Liver (tissue), 8 donors: ENCODE measurements at regions not wholly inside any gene's neighbourhood (a gene's known extent, or its start where the extent isn't known, plus 50 kb on each side); places are given as distances from the start of the nearest gene placed in this dataset.

ENCODE experiments used
- DNase-seq: peaks from one replicate; pipeline ENCODE4 v3.0.0-alpha.2; 2017; ENCODE audit warnings: low spot score
- H3K27ac ChIP-seq, 2 donors: one replicate each; pipeline ENCODE4 v1.7.0; 2013; ENCODE audit warnings: inconsistent platforms in 2 of 2, low read length in 2 of 2, control low read depth in 1 of 2, low read depth in 1 of 2, mild to moderate bottlenecking in 1 of 2
- H3K27me3 ChIP-seq, 4 donors: one replicate each; pipeline versions ENCODE4 v1.6.1 to v1.7.0; 2013; ENCODE audit warnings: low read length in 3 of 4, inconsistent platforms in 1 of 4, mild to moderate bottlenecking in 1 of 4, moderate library complexity in 1 of 4; ENCODE audit not compliant: control insufficient read depth in 4 of 4, insufficient read depth in 4 of 4
- H3K36me3 ChIP-seq, 4 donors: one replicate each; pipeline versions ENCODE4 v1.6.1 to v1.7.0; 2013; ENCODE audit warnings: low read length in 3 of 4, mild to moderate bottlenecking in 3 of 4, low read depth in 1 of 4, moderate library complexity in 1 of 4; ENCODE audit not compliant: control insufficient read depth in 4 of 4, insufficient read depth in 3 of 4
- H3K4me1 ChIP-seq, 4 donors: one replicate each; pipeline versions ENCODE4 v1.6.1 to v1.7.0; 2013; ENCODE audit warnings: low read length in 3 of 4, mild to moderate bottlenecking in 3 of 4, moderate library complexity in 1 of 4; ENCODE audit not compliant: control insufficient read depth in 4 of 4, insufficient read depth in 4 of 4
- H3K4me3 ChIP-seq, 3 donors: one replicate each; pipeline versions ENCODE4 v1.6.1 to v1.7.0; 2013; ENCODE audit warnings: low read length in 3 of 3, control low read depth in 1 of 3, low read depth in 1 of 3, mild to moderate bottlenecking in 1 of 3
- H3K9ac ChIP-seq, 2 donors: one replicate each; pipeline ENCODE4 v1.7.0; 2013; ENCODE audit warnings: low read length in 2 of 2, mild to moderate bottlenecking in 2 of 2, moderate library complexity in 2 of 2, control low read depth in 1 of 2, low read depth in 1 of 2
- H3K9me3 ChIP-seq, 4 donors: one replicate each; pipeline versions ENCODE4 v1.6.1 to v1.7.0; 2013; ENCODE audit warnings: low read length in 3 of 4; ENCODE audit not compliant: control insufficient read depth in 4 of 4
- ATF3 ChIP-seq: IDR thresholded peaks from 2 replicates; pipeline ENCODE4 v1.6.1; 2016; ENCODE audit warnings: antibody characterized with exemption
- CTCF ChIP-seq: fragments of 150-350 bp; IDR thresholded peaks from 2 replicates; pipeline ENCODE4 v1.5.1; 2017; ENCODE audit warnings: improper control_type of control experiment, low read depth, low read length; ENCODE audit not compliant: missing input control
- EGR1 ChIP-seq, 2 donors: IDR thresholded peaks; 2 replicates each; pipeline ENCODE4 v1.6.1; 2016 to 2018; ENCODE audit warnings: antibody characterized with exemption in 2 of 2, low read depth in 2 of 2
- FOXA1 ChIP-seq: IDR thresholded peaks from 2 replicates; pipeline ENCODE4 v1.6.1; 2016; ENCODE audit warnings: antibody characterized with exemption
- FOXA2 ChIP-seq: IDR thresholded peaks from 2 replicates; pipeline ENCODE4 v1.6.1; 2016; ENCODE audit warnings: antibody characterized with exemption
- GABPA ChIP-seq, 2 donors: IDR thresholded peaks in 1 of 2; conservative IDR thresholded peaks in 1 of 2; 2 replicates each; pipeline ENCODE4 v1.6.1; 2016; ENCODE audit warnings: antibody characterized with exemption in 2 of 2, mild to moderate bottlenecking in 1 of 2, moderate library complexity in 1 of 2
- HNF4A ChIP-seq, 2 donors: conservative IDR thresholded peaks; 2 replicates each; pipeline ENCODE4 v1.6.1; 2016; ENCODE audit warnings: antibody characterized with exemption in 2 of 2, mild to moderate bottlenecking in 2 of 2
- HNF4G ChIP-seq: IDR thresholded peaks from 2 replicates; pipeline ENCODE4 v1.6.1; 2016; ENCODE audit warnings: antibody characterized with exemption
- JUND ChIP-seq, 2 donors: IDR thresholded peaks; 2 replicates each; pipeline ENCODE4 v1.6.1; 2016; ENCODE audit warnings: antibody characterized with exemption in 2 of 2
- MAX ChIP-seq: IDR thresholded peaks from 2 replicates; pipeline ENCODE4 v1.6.1; 2016; ENCODE audit warnings: antibody characterized with exemption
- NR2F2 ChIP-seq: IDR thresholded peaks from 2 replicates; pipeline ENCODE4 v1.6.1; 2016; ENCODE audit warnings: antibody characterized with exemption
- RAD21 ChIP-seq, 2 donors: IDR thresholded peaks; 2 replicates each; pipeline ENCODE4 v1.6.1; 2016; ENCODE audit warnings: antibody characterized with exemption in 2 of 2, mild to moderate bottlenecking in 2 of 2
- RXRA ChIP-seq, 2 donors: IDR thresholded peaks; 2 replicates each; pipeline ENCODE4 v1.6.1; 2017 to 2018; ENCODE audit warnings: antibody characterized with exemption in 2 of 2, mild to moderate bottlenecking in 1 of 2
- SP1 ChIP-seq: IDR thresholded peaks from 2 replicates; pipeline ENCODE4 v1.6.1; 2018; ENCODE audit warnings: antibody characterized with exemption, mild to moderate bottlenecking
- YY1 ChIP-seq: IDR thresholded peaks from 2 replicates; pipeline ENCODE4 v1.6.1; 2016; ENCODE audit warnings: antibody characterized with exemption, mild to moderate bottlenecking
- ZBTB33 ChIP-seq: IDR thresholded peaks from 2 replicates; pipeline ENCODE4 v1.6.1; 2016; ENCODE audit warnings: antibody characterized with exemption
- WGBS: extraction: QIAGEN DNeasy Blood & Tissue Kit; methylation state at CpG from one replicate; pipeline ENCODE4 v1.1.7; 2013; 5-methylcytosine and 5-hydroxymethylcytosine counted together
- TF ChIP-seq, protein P1 (sequence below): IDR thresholded peaks from 2 replicates; pipeline ENCODE4 v1.6.1; 2016; ENCODE audit warnings: antibody characterized with exemption, mild to moderate bottlenecking
- donor health status: healthy.
- donor health status: healthy.
- donor health status: healthy.
- donor health status: healthy.
- donor health status: healthy.

- no peak for DNase-seq
- no peaks in the 10 kb centered on the region for H3K9me3 ChIP-seq
- H3K4me3 ChIP-seq, result no peak overlapping the region
- no peaks in the 10 kb centered on the region for H3K27me3 ChIP-seq
- no peaks in the 10 kb centered on the region for H3K4me1 ChIP-seq
- TF ChIP-seq EGR1 (IDR thresholded peaks at IDR 0.05; ENCODE audit: low read depth in 2 of 2) (no peak), ATF3 (no peak), GABPA (IDR thresholded peaks at IDR 0.05 in 1 of 2, conservative IDR thresholded peaks at IDR 0.05 in 1 of 2) (no peak), FOXA1 (no peak), RAD21 (IDR thresholded peaks at IDR 0.05) (no peak), RXRA (IDR thresholded peaks at IDR 0.05) (no peak), FOXA2 (no peak), HNF4G (no peak), HNF4A (conservative IDR thresholded peaks at IDR 0.05) (no peak), SP1 (no peak), YY1 (no peak), NR2F2 (no peak)
- TF ChIP-seq, protein P1, sequence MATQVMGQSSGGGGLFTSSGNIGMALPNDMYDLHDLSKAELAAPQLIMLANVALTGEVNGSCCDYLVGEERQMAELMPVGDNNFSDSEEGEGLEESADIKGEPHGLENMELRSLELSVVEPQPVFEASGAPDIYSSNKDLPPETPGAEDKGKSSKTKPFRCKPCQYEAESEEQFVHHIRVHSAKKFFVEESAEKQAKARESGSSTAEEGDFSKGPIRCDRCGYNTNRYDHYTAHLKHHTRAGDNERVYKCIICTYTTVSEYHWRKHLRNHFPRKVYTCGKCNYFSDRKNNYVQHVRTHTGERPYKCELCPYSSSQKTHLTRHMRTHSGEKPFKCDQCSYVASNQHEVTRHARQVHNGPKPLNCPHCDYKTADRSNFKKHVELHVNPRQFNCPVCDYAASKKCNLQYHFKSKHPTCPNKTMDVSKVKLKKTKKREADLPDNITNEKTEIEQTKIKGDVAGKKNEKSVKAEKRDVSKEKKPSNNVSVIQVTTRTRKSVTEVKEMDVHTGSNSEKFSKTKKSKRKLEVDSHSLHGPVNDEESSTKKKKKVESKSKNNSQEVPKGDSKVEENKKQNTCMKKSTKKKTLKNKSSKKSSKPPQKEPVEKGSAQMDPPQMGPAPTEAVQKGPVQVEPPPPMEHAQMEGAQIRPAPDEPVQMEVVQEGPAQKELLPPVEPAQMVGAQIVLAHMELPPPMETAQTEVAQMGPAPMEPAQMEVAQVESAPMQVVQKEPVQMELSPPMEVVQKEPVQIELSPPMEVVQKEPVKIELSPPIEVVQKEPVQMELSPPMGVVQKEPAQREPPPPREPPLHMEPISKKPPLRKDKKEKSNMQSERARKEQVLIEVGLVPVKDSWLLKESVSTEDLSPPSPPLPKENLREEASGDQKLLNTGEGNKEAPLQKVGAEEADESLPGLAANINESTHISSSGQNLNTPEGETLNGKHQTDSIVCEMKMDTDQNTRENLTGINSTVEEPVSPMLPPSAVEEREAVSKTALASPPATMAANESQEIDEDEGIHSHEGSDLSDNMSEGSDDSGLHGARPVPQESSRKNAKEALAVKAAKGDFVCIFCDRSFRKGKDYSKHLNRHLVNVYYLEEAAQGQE, result no peak
- H3K27ac ChIP-seq, result no peak overlapping the region
- no peak overlapping the region for H3K9ac ChIP-seq
- H3K36me3 ChIP-seq, result no peaks in the 10 kb centered on the region
Observed at GRCh38 chr18:10278265-10278664, 176.2 kb upstream of the APCDD1 start.

GRCh38 chr18:10279471-10279870, 175.0 kb upstream of the APCDD1 start:
- TF ChIP-seq RAD21 (IDR thresholded peaks at IDR 0.05), result no peak
- no peak for TF ChIP-seq FOXA1
- TF ChIP-seq JUND (IDR thresholded peaks at IDR 0.05), result no peak
- 87% methylated on average over 4 of the region's 4 CpGs for WGBS
- H3K4me3 ChIP-seq, result no peak overlapping the region

DNA sequence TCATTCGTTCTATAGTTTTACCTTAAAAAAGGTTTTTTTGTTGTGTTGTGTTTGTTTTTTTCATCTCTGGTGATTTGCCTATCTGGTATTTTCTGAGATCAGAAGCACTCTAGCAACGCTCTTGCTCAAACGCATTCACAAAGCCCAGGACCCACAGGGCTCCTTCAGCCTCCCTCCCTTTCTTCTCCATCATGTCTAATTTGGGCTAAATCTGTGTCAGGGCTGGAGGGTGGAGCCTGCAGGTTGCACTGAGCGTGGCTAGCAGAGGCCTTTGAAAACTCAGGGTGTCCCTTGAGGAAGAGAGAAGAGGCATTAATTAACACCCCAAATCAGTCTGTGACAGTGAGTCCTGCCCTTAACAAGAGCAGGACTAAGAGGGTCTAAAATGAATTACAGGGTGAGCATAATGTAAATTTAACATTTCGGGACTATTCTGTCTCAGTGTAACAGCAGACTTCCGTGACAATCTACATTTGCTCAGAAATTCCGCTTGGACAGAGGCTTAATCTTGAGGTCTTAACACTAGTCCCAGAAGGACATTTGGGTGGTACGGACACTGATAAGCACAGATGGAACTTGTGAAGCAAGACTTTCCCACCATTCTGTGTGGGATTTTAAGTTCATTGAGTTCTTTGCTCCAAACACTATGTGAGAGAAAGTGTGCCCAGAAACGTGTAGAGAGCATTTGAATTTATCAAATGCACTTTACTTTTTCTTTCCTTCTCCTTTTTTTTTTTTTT, 174.4 kb upstream of the APCDD1 start:
- H3K9ac ChIP-seq, result no peak overlapping the region
- no peaks in the 10 kb centered on the region for H3K4me1 ChIP-seq
- H3K36me3 ChIP-seq, result no peaks in the 10 kb centered on the region
- no peaks in the 10 kb centered on the region for H3K27me3 ChIP-seq
- no peak overlapping the region for H3K4me3 ChIP-seq
- DNase-seq, result no peak
- no peaks in the 10 kb centered on the region for H3K9me3 ChIP-seq
- no peak overlapping the region for H3K27ac ChIP-seq
- 71% methylated on average over 9 of the region's 9 CpGs for WGBS
- TF ChIP-seq CTCF (no peak), NR2F2 (no peak), ZBTB33 (no peak), FOXA2 (no peak), GABPA (IDR thresholded peaks at IDR 0.05 in 1 of 2, conservative IDR thresholded peaks at IDR 0.05 in 1 of 2) (no peak), HNF4A (conservative IDR thresholded peaks at IDR 0.05) (no peak), MAX (no peak)
- TF ChIP-seq, protein P1, result no peak

More at GRCh38 chr18:10279471-10279870, 175.0 kb upstream of the APCDD1 start:
- no peak for DNase-seq
- no peaks in the 10 kb centered on the region for H3K27me3 ChIP-seq
- H3K9ac ChIP-seq, result no peak overlapping the region
- no peaks in the 10 kb centered on the region for H3K36me3 ChIP-seq
- H3K9me3 ChIP-seq, result no peaks in the 10 kb centered on the region
- no peak overlapping the region for H3K27ac ChIP-seq
- H3K4me1 ChIP-seq, result no peaks in the 10 kb centered on the region
